Retinal pigment epithelial cell (primary cell): ENCODE measurements at regions not wholly inside any gene's neighbourhood (a gene's known extent, or its start where the extent isn't known, plus 50 kb on each side); places are given as distances from the start of the nearest gene placed in this dataset.

ENCODE experiments used
- DNase-seq: peaks from one replicate; pipeline ENCODE4 v3.0.0-alpha.2; 2010; ENCODE audit warnings: low read depth
- H3K4me3 ChIP-seq: 2 replicates; pipeline ENCODE4 v1.5.1; 2011; ENCODE audit warnings: mild to moderate bottlenecking, low read length, control low read depth, moderate library complexity
- CTCF ChIP-seq: conservative IDR thresholded peaks from 2 replicates; pipeline ENCODE4 v1.5.1; 2011; ENCODE audit warnings: low read depth, low read length, control low read depth, inconsistent platforms

- TF ChIP-seq CTCF = no peak
- H3K4me3 ChIP-seq = no peak overlapping the region
- no peak for DNase-seq
These were observed 797.6 kb upstream of the MBL2 start for GRCh38 chr10:53570221-53570620.

GRCh38 chr10:53569455-53569854 is 796.9 kb upstream of the MBL2 start:
- no peak overlapping the region for H3K4me3 ChIP-seq
- no peak for TF ChIP-seq CTCF
- no peak for DNase-seq

- TF ChIP-seq CTCF = no peak
- H3K4me3 ChIP-seq = no peak overlapping the region
- DNase-seq = no peak
These were observed 776.1 kb upstream of the MBL2 start for GRCh38 chr10:53548664-53549063.

- no peak for TF ChIP-seq CTCF
- no peak for DNase-seq
- H3K4me3 ChIP-seq = no peak overlapping the region
These were observed 774.8 kb upstream of the MBL2 start for GRCh38 chr10:53547364-53547763.

- no peak for TF ChIP-seq CTCF
- no peak for DNase-seq
- H3K4me3 ChIP-seq = no peak overlapping the region
These were observed 770.8 kb upstream of the MBL2 start for GRCh38 chr10:53543410-53543809.

GRCh38 chr10:53537508-53537907 is 764.9 kb upstream of the MBL2 start:
- DNase-seq = no peak
- no peak overlapping the region for H3K4me3 ChIP-seq
- TF ChIP-seq CTCF = no peak

GRCh38 chr10:53536322-53536721 is 763.7 kb upstream of the MBL2 start:
- DNase-seq = no peak
- no peak overlapping the region for H3K4me3 ChIP-seq
- no peak for TF ChIP-seq CTCF
